ENCODE measurements at regions not wholly inside any gene's neighbourhood (a gene's known extent, or its start where the extent isn't known, plus 50 kb on each side); places are given as distances from the start of the nearest gene placed in this dataset.

- Histone ChIP-seq H3K27me3 (replicated peaks; ENCODE audit: control insufficient read depth, insufficient read depth, low read length) (no peaks in the 10 kb centered on the region), H3K36me3 (ENCODE audit: control insufficient read depth, insufficient read depth, low read length) (no peaks in the 10 kb centered on the region), H3K4me3 (replicated peaks; ENCODE audit: low read depth, low read length) (no peak overlapping the region)
- TF ChIP-seq CTCF (IDR thresholded peaks at IDR 0.05; ENCODE audit: insufficient read depth, low read length, poor library complexity, severe bottlenecking), result no peak
- no peak for DNase-seq (ENCODE audit: extremely low read depth, insufficient read length)
Observed at GRCh38 chr5:8740595-8740994, 805.3 kb downstream of the SEMA5A start.

- TF ChIP-seq CTCF (IDR thresholded peaks at IDR 0.05; ENCODE audit: insufficient read depth, low read length, poor library complexity, severe bottlenecking), result no peak
- Histone ChIP-seq H3K36me3 (ENCODE audit: control insufficient read depth, insufficient read depth, low read length) (no peaks in the 10 kb centered on the region), H3K4me3 (replicated peaks; ENCODE audit: low read depth, low read length) (no peak overlapping the region), H3K27me3 (replicated peaks; ENCODE audit: control insufficient read depth, insufficient read depth, low read length) (no peaks in the 10 kb centered on the region)
- no peak for DNase-seq (ENCODE audit: extremely low read depth, insufficient read length)
Observed at GRCh38 chr5:8749556-8749955, 796.3 kb downstream of the SEMA5A start.

- DNase-seq (ENCODE audit: extremely low read depth, insufficient read length), result no peak
- TF ChIP-seq CTCF (IDR thresholded peaks at IDR 0.05; ENCODE audit: insufficient read depth, low read length, poor library complexity, severe bottlenecking), result no peak
- Histone ChIP-seq H3K36me3 (ENCODE audit: control insufficient read depth, insufficient read depth, low read length) (no peaks in the 10 kb centered on the region), H3K27me3 (replicated peaks; ENCODE audit: control insufficient read depth, insufficient read depth, low read length) (no peaks in the 10 kb centered on the region), H3K4me3 (replicated peaks; ENCODE audit: low read depth, low read length) (no peak overlapping the region)
Observed at GRCh38 chr5:8750100-8750499, 795.8 kb downstream of the SEMA5A start.

GRCh38 chr5:8751971-8752370 is 793.9 kb downstream of the SEMA5A start:
- DNase-seq (ENCODE audit: extremely low read depth, insufficient read length), result no peak
- Histone ChIP-seq H3K4me3 (replicated peaks; ENCODE audit: low read depth, low read length) (no peak overlapping the region), H3K27me3 (replicated peaks; ENCODE audit: control insufficient read depth, insufficient read depth, low read length) (no peaks in the 10 kb centered on the region), H3K36me3 (ENCODE audit: control insufficient read depth, insufficient read depth, low read length) (no peaks in the 10 kb centered on the region)
- TF ChIP-seq CTCF (IDR thresholded peaks at IDR 0.05; ENCODE audit: insufficient read depth, low read length, poor library complexity, severe bottlenecking), result no peak

- no peaks in the 10 kb centered on the region for H3K27me3 ChIP-seq (replicated peaks; ENCODE audit: control insufficient read depth, insufficient read depth, low read length)
- no peak for TF ChIP-seq CTCF (IDR thresholded peaks at IDR 0.05; ENCODE audit: insufficient read depth, low read length, poor library complexity, severe bottlenecking)
- H3K4me3 ChIP-seq (replicated peaks; ENCODE audit: low read depth, low read length), result no peak overlapping the region
- DNase-seq (ENCODE audit: extremely low read depth, insufficient read length), result no peak
- H3K36me3 ChIP-seq (ENCODE audit: control insufficient read depth, insufficient read depth, low read length), result no peaks in the 10 kb centered on the region
Observed at GRCh38 chr5:8752595-8752994, 793.3 kb downstream of the SEMA5A start.

GRCh38 chr5:8756498-8757084 is 789.3 kb downstream of the SEMA5A start:
- no peaks in the 10 kb centered on the region for H3K36me3 ChIP-seq (ENCODE audit: control insufficient read depth, insufficient read depth, low read length)
- peak; percentile 48 for TF ChIP-seq CTCF (IDR thresholded peaks at IDR 0.05; ENCODE audit: insufficient read depth, low read length, poor library complexity, severe bottlenecking)
- H3K4me3 ChIP-seq (replicated peaks; ENCODE audit: low read depth, low read length), result no peak overlapping the region
- DNase-seq (ENCODE audit: extremely low read depth, insufficient read length), result no peak
- no peaks in the 10 kb centered on the region for H3K27me3 ChIP-seq (replicated peaks; ENCODE audit: control insufficient read depth, insufficient read depth, low read length)

Data from GM06990 (cell line).